ENCODE measurements at regions not wholly inside any gene's neighbourhood (a gene's known extent, or its start where the extent isn't known, plus 50 kb on each side); places are given as distances from the start of the nearest gene placed in this dataset.

DNA sequence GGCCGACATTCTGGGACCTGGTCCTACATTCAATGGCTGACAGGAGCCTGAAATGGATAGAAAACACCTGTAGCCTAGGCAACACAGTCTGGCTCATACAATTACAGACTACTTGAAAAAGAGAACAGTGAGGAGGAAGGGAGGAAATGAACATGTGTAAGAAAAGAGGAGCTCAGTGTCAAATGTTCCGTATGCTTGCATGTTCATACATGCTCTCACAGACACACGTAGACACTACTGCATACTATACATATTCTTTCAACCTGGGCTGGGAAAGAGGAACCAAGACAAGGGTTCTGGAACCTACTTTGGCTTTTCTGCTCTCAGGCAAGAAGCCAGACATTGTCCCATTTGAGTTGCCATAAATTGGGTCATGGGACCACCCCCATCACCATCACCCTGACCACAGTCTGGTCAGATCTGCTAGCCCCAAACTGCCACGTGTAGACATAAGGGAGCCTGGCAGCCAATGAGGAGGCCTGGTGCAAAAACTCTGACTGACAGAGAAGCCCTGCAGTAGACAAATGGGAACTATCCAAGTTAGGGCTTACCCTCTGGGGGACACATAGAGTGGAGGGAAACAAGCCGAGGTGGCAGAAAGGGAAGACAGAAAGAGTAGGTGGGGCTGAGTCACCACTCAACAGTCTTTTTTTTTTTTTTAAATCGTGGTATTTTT, 310.0 kb downstream of the SHQ1 start:
- Histone ChIP-seq H3K4me3 (ENCODE audit: low read length) (no peak overlapping the region), H3K4me1 (ENCODE audit: control insufficient read depth, insufficient read depth, low read length) (no peaks in the 10 kb centered on the region), H3K9me3 (ENCODE audit: control insufficient read depth, low read length) (peaks cover 7% of the 10 kb centered on the region), H3K36me3 (ENCODE audit: control insufficient read depth, insufficient read depth, low read length) (no peaks in the 10 kb centered on the region), H3K27ac (ENCODE audit: low read depth, low read length) (no peak overlapping the region), H3K27me3 (ENCODE audit: control insufficient read depth, insufficient read depth, low read length, poor library complexity, severe bottlenecking) (no peaks in the 10 kb centered on the region), H3K9ac (ENCODE audit: extremely low read depth, low read length, poor library complexity, severe bottlenecking) (no peak overlapping the region)
- no peak for DNase-seq
- H3K9me3 Mint-ChIP-seq = peaks cover 7% of the 10 kb centered on the region
- peaks cover 13% of the 10 kb centered on the region for H3K4me1 Mint-ChIP-seq
- H3K4me3 Mint-ChIP-seq = no peak overlapping the region
- no peak overlapping the region for H3K27ac Mint-ChIP-seq
- H3K27me3 Mint-ChIP-seq (ENCODE audit: insufficient read depth) = peaks cover 8% of the 10 kb centered on the region
- no peaks in the 10 kb centered on the region for H3K36me3 Mint-ChIP-seq (ENCODE audit: low read depth)
- TF ChIP-seq, protein P1, sequence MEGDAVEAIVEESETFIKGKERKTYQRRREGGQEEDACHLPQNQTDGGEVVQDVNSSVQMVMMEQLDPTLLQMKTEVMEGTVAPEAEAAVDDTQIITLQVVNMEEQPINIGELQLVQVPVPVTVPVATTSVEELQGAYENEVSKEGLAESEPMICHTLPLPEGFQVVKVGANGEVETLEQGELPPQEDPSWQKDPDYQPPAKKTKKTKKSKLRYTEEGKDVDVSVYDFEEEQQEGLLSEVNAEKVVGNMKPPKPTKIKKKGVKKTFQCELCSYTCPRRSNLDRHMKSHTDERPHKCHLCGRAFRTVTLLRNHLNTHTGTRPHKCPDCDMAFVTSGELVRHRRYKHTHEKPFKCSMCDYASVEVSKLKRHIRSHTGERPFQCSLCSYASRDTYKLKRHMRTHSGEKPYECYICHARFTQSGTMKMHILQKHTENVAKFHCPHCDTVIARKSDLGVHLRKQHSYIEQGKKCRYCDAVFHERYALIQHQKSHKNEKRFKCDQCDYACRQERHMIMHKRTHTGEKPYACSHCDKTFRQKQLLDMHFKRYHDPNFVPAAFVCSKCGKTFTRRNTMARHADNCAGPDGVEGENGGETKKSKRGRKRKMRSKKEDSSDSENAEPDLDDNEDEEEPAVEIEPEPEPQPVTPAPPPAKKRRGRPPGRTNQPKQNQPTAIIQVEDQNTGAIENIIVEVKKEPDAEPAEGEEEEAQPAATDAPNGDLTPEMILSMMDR (conservative IDR thresholded peaks at IDR 0.05) = no peak
- WGBS, 2 experiments (ENCODE audit: insufficient coverage in 1 of 2, insufficient read length in 1 of 2) = 89% methylated on average over 3 to 5 of the region's 6 CpGs

GRCh38 chr3:72537448-72537847, 310.8 kb downstream of the SHQ1 start:
- Histone ChIP-seq H3K9ac (ENCODE audit: extremely low read depth, low read length, poor library complexity, severe bottlenecking) (no peak overlapping the region), H3K4me1 (ENCODE audit: control insufficient read depth, insufficient read depth, low read length) (no peaks in the 10 kb centered on the region), H3K9me3 (ENCODE audit: control insufficient read depth, low read length) (peaks cover 7% of the 10 kb centered on the region), H3K4me3 (ENCODE audit: low read length) (no peak overlapping the region), H3K27ac (ENCODE audit: low read depth, low read length) (no peak overlapping the region), H3K36me3 (ENCODE audit: control insufficient read depth, insufficient read depth, low read length) (no peaks in the 10 kb centered on the region), H3K27me3 (ENCODE audit: control insufficient read depth, insufficient read depth, low read length, poor library complexity, severe bottlenecking) (no peaks in the 10 kb centered on the region)
- no peak overlapping the region for H3K4me3 Mint-ChIP-seq
- no peaks in the 10 kb centered on the region for H3K36me3 Mint-ChIP-seq (ENCODE audit: low read depth)
- no peak overlapping the region for H3K27ac Mint-ChIP-seq
- DNase-seq = no peak
- WGBS, 2 experiments (ENCODE audit: insufficient coverage in 1 of 2, insufficient read length in 1 of 2) = 92 to 93% methylated on average over 6 of the region's 6 CpGs
- peaks cover 8% of the 10 kb centered on the region for H3K27me3 Mint-ChIP-seq (ENCODE audit: insufficient read depth)
- H3K9me3 Mint-ChIP-seq = peaks cover 7% of the 10 kb centered on the region
- TF ChIP-seq, protein P1 (conservative IDR thresholded peaks at IDR 0.05) = no peak
- peaks cover 13% of the 10 kb centered on the region for H3K4me1 Mint-ChIP-seq

- H3K9me3 Mint-ChIP-seq = peaks cover 7% of the 10 kb centered on the region
- H3K27me3 Mint-ChIP-seq (ENCODE audit: insufficient read depth) = peaks cover 11% of the 10 kb centered on the region
- TF ChIP-seq, protein P1 (conservative IDR thresholded peaks at IDR 0.05) = no peak
- no peaks in the 10 kb centered on the region for H3K36me3 ChIP-seq (ENCODE audit: control insufficient read depth, insufficient read depth, low read length)
- H3K27ac ChIP-seq (ENCODE audit: low read depth, low read length) = no peak overlapping the region
- no peaks in the 10 kb centered on the region for H3K27me3 ChIP-seq (ENCODE audit: control insufficient read depth, insufficient read depth, low read length, poor library complexity, severe bottlenecking)
- H3K27ac Mint-ChIP-seq = no peak overlapping the region
- WGBS, 2 experiments (ENCODE audit: insufficient coverage in 1 of 2, insufficient read length in 1 of 2) = 93 to 94% methylated on average over 5 to 8 of the region's 8 CpGs
- peaks cover 7% of the 10 kb centered on the region for H3K9me3 ChIP-seq (ENCODE audit: control insufficient read depth, low read length)
- peaks cover 13% of the 10 kb centered on the region for H3K4me1 Mint-ChIP-seq
- no peaks in the 10 kb centered on the region for H3K4me1 ChIP-seq (ENCODE audit: control insufficient read depth, insufficient read depth, low read length)
- no peak overlapping the region for H3K4me3 Mint-ChIP-seq
- H3K9ac ChIP-seq (ENCODE audit: extremely low read depth, low read length, poor library complexity, severe bottlenecking) = no peak overlapping the region
- no peaks in the 10 kb centered on the region for H3K36me3 Mint-ChIP-seq (ENCODE audit: low read depth)
- DNase-seq = no peak
- H3K4me3 ChIP-seq (ENCODE audit: low read length) = no peak overlapping the region
Measured at GRCh38 chr3:72536878-72537267, 311.4 kb downstream of the SHQ1 start.
